Ovary (tissue), 7 donors: ENCODE measurements at regions not wholly inside any gene's neighbourhood (a gene's known extent, or its start where the extent isn't known, plus 50 kb on each side); places are given as distances from the start of the nearest gene placed in this dataset.

ENCODE experiments used
- DNase-seq, 5 donors: peaks; one replicate each; pipeline ENCODE4 v3.0.0-alpha.2; 2019 to 2020
- H3K27ac ChIP-seq, 2 donors: fragments of 200-600 bp; one replicate each; pipeline versions ENCODE4 v1.5.1 to v1.8.0; 2019 to 2022
- H3K27me3 ChIP-seq: fragments of 200-600 bp; one replicate; pipeline ENCODE4 v1.8.0; 2022
- H3K36me3 ChIP-seq: fragments of 200-600 bp; sonication (generic); one replicate; pipeline ENCODE4 v1.5.1; 2019
- H3K4me1 ChIP-seq: one replicate; pipeline ENCODE4 v1.8.1; 2013; ENCODE audit warnings: mild to moderate bottlenecking, moderate library complexity; ENCODE audit not compliant: insufficient read depth
- H3K4me3 ChIP-seq: fragments of 200-600 bp; sonication (generic); one replicate; pipeline ENCODE4 v1.5.1; 2017
- H3K9me3 ChIP-seq, 2 donors: fragments of 200-600 bp in 1 of 2; sonication (generic) in 1 of 2; one replicate each; pipeline versions ENCODE4 v1.5.1 to v1.8.1; 2013 to 2019; ENCODE audit warnings: mild to moderate bottlenecking in 1 of 2, moderate library complexity in 1 of 2
- CTCF ChIP-seq, 3 donors: fragments of 450-650 bp in 2 of 3; fragments of 200-600 bp in 1 of 3; IDR thresholded peaks; one replicate each; pipeline versions ENCODE4 v1.5.1 to v1.8.0; 2016 to 2022; ENCODE audit warnings: antibody characterized with exemption in 3 of 3, mild to moderate bottlenecking in 1 of 3
- EP300 ChIP-seq: sonication (generic); formaldehyde crosslinking; IDR thresholded peaks from one replicate; pipeline ENCODE4 v1.6.1; 2017; ENCODE audit warnings: antibody characterized with exemption
- POLR2A ChIP-seq: fragments of 450-650 bp; IDR thresholded peaks from one replicate; pipeline ENCODE4 v1.6.1; 2017; ENCODE audit warnings: antibody characterized with exemption, mild to moderate bottlenecking, moderate library complexity
- WGBS, 3 donors: extraction: QIAGEN DNeasy Blood & Tissue Kit in 1 of 3; methylation state at CpG; one replicate each; pipeline versions ENCODE4 v1.1.5 to v1.1.7; 2013 to 2017; 5-methylcytosine and 5-hydroxymethylcytosine counted together
- intact Hi-C, 4 donors: fragments of 100-400 bp; cut with DNase I; formaldehyde crosslinking; loops; one replicate each; pipeline versions ENCODE4 v1.11.0 to v1.15.1; 2022 to 2023
- donor health status: DM: no; HTN: no; CAD: no; lungs with moderate emphysema.
- donor health status: DM: no; HTN: no; CAD: no.
- donor health status: Bipolar disorder and iron deficiency.
- donor health status: DM: no; HTN: no; CAD: no.
- donor health status: DM: yes; HTN: yes; CAD: no.

- intact Hi-C loops, result no loop called here
- H3K27me3 ChIP-seq, result no peaks in the 10 kb centered on the region
- no peak overlapping the region for H3K4me3 ChIP-seq
- no peaks in the 10 kb centered on the region for H3K36me3 ChIP-seq
- peaks cover 1% of the 10 kb centered on the region for H3K4me1 ChIP-seq
- no peak overlapping the region for H3K27ac ChIP-seq
- DNase-seq, result no peak
- TF ChIP-seq EP300, result no peak
- no peak for TF ChIP-seq POLR2A
- TF ChIP-seq CTCF (IDR thresholded peaks at IDR 0.05), result no peak
- WGBS, 3 donors, result 0 to 48% (median 47%) methylated on average over 1 of the region's 1 CpG
- no peaks in the 10 kb centered on the region for H3K9me3 ChIP-seq
Observed at GRCh38 chr18:46243095-46243494, 138.9 kb downstream of the HAUS1 start.

DNA sequence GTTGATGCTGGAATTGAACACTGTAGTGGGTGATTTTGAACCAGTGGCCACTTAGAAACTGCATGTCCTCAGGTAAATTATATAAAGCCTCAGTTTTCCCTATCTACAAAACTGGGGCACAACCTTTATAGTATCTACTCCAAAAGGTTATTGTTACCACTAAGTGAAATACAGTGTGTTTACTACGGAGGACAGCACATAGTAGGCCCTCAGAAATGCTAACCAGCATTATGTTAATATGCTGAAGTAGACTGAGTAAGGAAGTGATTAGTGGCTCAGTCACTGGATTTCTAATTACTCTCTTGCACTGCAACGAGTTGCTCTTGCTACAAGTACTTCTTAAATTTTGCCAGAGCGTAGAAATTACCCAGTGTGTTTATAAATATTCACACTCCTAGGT lies 139.5 kb downstream of the HAUS1 start:
- peaks cover 1% of the 10 kb centered on the region for H3K4me1 ChIP-seq
- H3K4me3 ChIP-seq, result no peak overlapping the region
- TF ChIP-seq POLR2A (no peak), EP300 (no peak), CTCF (IDR thresholded peaks at IDR 0.05) (no peak)
- no peak overlapping the region for H3K27ac ChIP-seq
- 85 to 88% (median 86%) methylated on average over 3 of the region's 3 CpGs for WGBS, 3 donors
- no peaks in the 10 kb centered on the region for H3K36me3 ChIP-seq
- no peak for DNase-seq
- intact Hi-C loops, result no loop called here
- H3K27me3 ChIP-seq, result no peaks in the 10 kb centered on the region
- H3K9me3 ChIP-seq, result no peaks in the 10 kb centered on the region

GRCh38 chr18:46246101-46246500 lies 141.9 kb downstream of the HAUS1 start:
- no peaks in the 10 kb centered on the region for H3K36me3 ChIP-seq
- WGBS, 3 donors, result 93 to 100% (median 98%) methylated on average over 2 of the region's 2 CpGs
- no peaks in the 10 kb centered on the region for H3K9me3 ChIP-seq
- peaks cover 1% of the 10 kb centered on the region for H3K4me1 ChIP-seq
- no peak overlapping the region for H3K27ac ChIP-seq
- intact Hi-C loops, result no loop called here
- H3K4me3 ChIP-seq, result no peak overlapping the region
- DNase-seq, result no peak
- H3K27me3 ChIP-seq, result no peaks in the 10 kb centered on the region
- TF ChIP-seq EP300 (no peak), CTCF (IDR thresholded peaks at IDR 0.05) (no peak), POLR2A (no peak)

DNA sequence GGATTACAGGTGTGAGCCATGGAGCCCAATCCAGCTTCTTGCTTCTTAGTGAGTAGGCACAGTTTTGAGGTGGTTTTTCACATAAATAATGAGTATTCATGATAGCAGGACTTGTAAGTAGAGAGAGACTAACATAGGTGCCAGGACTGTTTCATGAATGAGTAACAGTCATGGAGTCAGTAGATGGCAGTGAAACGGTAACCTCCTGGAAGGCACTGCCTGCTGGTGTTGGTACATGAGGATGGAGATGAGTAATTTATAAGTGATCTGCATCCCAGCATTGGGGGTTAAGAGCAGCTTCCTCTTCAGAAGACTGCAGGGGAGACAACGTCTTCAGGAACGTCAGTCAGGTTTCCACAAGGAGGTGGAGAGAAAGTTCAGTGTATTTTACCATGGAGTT lies 143.8 kb downstream of the HAUS1 start:
- intact Hi-C loops, result no loop called here
- H3K27me3 ChIP-seq, result no peaks in the 10 kb centered on the region
- H3K4me3 ChIP-seq, result no peak overlapping the region
- peaks cover 1% of the 10 kb centered on the region for H3K4me1 ChIP-seq
- no peak for DNase-seq
- H3K9me3 ChIP-seq, result no peaks in the 10 kb centered on the region
- 93 to 95% (median 94%) methylated on average over 3 of the region's 3 CpGs for WGBS, 3 donors
- no peaks in the 10 kb centered on the region for H3K36me3 ChIP-seq
- no peak for TF ChIP-seq EP300
- TF ChIP-seq POLR2A, result no peak
- TF ChIP-seq CTCF (IDR thresholded peaks at IDR 0.05), result no peak
- H3K27ac ChIP-seq, result no peak overlapping the region
